HG02938 (cell line): ENCODE measurements at regions not wholly inside any gene's neighbourhood (a gene's known extent, or its start where the extent isn't known, plus 50 kb on each side); places are given as distances from the start of the nearest gene placed in this dataset.
A peak's percentile ranks its signal among the peaks of the same experiment; 100 is the strongest.
"Not testable (repeated sequence)": the region's sequence is repeated elsewhere in the genome, so short reads cannot be mapped to it uniquely, and the experiment has no call there.

Experiments
- ATAC-seq: cut with Tn5 transposase; IDR thresholded peaks from one replicate; pipeline ENCODE4 v1.9.1; 2021; ENCODE audit warnings: mild to moderate bottlenecking, moderate library complexity; ENCODE audit not compliant: unreplicated experiment

DNA sequence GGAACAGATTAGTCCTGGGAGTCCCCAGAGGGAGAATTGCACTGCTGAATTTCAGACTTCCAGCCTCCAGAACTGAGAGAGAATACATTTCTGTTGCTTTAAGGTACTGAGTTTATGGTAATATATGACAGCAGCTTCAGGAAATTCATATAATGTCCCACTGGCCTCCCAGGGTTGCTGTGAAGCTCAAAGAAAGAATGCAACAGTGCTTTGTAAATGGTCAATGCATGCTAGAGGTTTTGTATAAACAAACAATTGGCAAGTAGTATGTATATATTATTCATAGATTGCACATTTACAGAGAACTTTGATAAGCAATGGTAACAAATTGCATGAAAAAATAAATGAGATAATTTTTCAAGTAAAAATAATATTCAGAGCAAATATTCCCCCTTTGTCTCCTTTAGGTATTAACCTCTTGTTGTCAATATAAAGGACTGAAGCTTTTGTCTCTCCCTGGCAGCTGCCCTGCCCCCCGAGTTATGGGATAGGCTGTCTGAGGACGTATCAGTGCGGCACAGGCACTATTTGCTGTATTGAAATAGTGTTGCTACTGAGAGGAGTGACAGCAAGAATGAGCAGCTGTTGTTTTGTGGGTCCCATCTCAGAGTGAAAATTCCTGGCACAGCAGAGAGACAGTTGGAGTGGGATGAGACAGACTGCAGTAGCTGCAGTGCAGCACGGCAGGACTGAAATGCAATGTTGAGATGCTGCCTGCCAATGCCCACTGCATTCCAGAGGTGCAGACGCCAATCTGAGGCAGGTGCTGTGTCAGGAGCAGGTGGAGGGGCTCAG lies 194.2 kb upstream of the GLRA1 start:
- no peak for ATAC-seq

DNA sequence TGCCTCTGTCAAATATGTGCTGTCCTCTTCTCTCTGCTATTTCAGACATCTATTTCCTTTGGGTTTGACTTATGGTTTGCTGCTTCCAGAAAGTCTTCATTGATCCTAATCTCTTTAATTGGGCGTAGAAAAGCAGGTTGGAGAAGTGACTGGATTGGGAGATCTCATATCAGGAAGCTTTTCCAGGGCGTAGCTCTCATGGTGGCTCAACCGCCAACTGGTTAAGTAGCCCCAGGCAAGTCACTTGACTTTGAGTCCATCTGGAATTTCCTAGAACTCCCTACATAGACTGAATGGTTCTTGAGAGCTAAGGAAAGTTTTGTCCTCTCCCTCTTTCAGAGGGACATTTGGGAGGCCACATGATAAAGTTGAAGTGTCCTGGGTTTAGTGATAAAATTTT lies 192.3 kb upstream of the GLRA1 start:
- ATAC-seq: no peak

GRCh38 chr5:152113401-152113800 lies 188.8 kb upstream of the GLRA1 start:
- no peak for ATAC-seq

GRCh38 chr5:152107220-152107619 lies 182.6 kb upstream of the GLRA1 start:
- ATAC-seq: no peak

GRCh38 chr5:152106571-152106970 lies 181.9 kb upstream of the GLRA1 start:
- ATAC-seq: no peak

GRCh38 chr5:152105085-152105484 lies 180.4 kb upstream of the GLRA1 start:
- no peak for ATAC-seq

DNA sequence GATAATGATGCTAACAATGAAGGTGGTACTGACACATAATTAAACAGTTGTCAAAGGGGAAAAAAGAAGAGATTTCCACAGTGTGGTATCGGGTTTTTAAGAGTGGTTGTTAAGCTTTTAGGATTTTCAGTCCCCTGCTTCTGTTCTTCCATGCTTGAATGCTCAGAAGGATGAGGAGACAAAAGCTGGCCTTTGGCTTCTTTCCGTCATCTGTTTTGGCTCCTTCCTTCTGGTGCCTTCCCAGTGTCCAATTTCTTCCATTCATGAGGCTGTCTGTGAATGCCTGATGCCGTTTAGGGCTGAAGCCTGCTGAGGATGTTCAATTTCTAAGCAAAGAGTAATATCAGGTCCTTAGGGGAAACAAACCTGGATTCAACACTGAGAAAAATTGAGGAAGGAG lies 179.6 kb upstream of the GLRA1 start:
- no peak for ATAC-seq

DNA sequence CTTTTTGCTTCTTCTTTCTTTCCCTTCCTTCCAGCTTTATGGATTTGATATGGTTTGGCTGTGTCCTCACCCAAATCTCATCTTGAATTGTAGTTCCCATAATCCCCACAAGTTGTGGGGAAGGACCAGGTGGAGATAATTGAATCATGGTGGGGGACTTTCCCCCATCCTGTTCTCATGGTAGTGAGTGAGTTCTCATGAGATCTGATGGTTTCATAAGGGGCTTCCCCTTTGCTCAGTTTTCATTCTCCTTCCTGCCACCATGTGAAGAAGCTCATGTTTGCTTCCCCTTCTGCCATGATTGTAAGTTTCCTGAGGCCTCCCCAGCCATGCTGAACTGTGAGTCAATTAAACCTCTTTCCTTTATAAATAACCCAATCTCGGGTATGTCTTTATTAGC lies 178.3 kb upstream of the GLRA1 start:
- ATAC-seq: not testable (repeated sequence)

GRCh38 chr5:152102057-152102456 lies 177.4 kb upstream of the GLRA1 start:
- ATAC-seq: no peak

- ATAC-seq: no peak
Observed at GRCh38 chr5:152100462-152100861, 175.8 kb upstream of the GLRA1 start.

DNA sequence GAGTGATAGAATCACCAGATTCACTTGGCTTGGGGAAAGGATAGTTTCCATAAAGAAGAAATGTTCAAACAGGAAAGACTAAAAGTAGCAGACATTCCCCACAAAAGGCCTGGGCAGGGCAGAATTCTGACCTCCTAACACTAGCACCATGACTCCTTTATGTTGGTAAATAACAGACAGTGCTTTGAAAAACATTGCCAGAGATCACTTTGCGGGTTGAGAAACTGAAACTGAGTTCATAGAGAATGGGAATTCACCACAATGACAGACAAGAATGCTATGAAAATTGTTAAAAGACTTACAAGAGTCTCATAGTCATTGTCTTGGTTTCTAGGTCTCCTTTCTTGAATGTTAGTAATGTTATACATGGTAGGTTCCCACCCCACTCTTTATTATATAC lies 172.5 kb upstream of the GLRA1 start:
- ATAC-seq: peak; percentile 44

GRCh38 chr5:152094716-152095115 lies 170.1 kb upstream of the GLRA1 start:
- ATAC-seq: no peak

DNA sequence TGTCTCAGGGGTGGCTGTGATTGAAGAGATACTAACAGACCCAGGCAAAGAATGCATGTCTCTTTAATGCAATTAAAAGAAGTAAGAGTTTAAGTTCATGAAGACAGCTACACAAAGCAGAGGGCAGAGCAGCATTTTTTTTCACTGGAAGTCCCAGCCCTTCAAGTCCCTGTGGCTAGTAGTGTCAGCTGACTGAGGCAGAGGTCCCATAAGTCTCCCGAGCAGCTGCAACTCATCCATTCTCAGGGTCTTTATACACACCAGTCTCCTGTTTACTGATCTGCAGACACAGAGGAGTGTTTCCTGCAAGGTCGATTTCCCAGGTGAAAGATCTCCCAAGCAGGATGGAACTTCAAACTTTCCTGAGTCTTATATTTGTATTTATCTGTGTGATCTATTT lies 169.4 kb upstream of the GLRA1 start:
- ATAC-seq: no peak

DNA sequence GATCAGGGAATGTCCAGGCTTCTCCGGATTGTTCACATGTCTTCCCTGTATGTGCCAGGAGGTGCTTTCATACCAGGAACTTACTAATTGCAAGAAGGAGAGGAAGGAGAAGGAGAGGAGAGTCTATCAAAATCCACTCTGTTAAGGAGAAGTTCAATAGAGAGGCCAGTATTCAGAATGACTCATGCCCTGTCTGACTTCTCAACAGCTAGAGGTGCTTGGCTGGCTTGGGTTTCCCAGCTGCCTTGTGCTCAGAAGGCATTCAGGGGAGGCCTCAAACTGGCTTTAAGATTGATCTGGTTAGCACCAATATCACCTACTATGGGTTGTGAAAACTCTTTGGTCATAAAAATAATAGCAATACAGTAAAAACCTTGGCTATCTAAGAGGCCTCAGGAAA lies 167.9 kb upstream of the GLRA1 start:
- no peak for ATAC-seq

- no peak for ATAC-seq
Observed at GRCh38 chr5:152089644-152090043, 165.0 kb upstream of the GLRA1 start.

DNA sequence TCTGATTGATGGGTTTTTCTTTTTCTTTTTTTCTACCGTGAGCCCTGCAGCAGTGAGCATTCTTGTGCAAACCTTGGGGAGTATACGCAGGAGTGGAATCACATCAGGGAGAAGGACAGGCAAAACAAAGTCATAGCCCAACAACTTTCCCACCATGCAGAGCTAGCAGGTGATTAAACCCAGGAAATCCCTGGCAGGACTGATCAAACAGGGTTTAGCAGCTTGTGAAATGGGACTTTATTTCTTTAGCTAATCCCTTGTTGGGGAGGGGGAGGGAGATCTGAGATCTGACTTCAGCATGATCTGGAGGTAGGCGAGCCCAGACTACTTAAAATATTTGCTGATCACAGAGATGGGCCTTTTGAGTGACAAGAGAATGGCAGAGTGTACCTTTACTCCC lies 162.0 kb upstream of the GLRA1 start:
- no peak for ATAC-seq

- no peak for ATAC-seq
Observed at GRCh38 chr5:152084476-152084875, 159.8 kb upstream of the GLRA1 start.

GRCh38 chr5:152083231-152083630 lies 158.6 kb upstream of the GLRA1 start:
- ATAC-seq: no peak

GRCh38 chr5:152072091-152072490 lies 147.4 kb upstream of the GLRA1 start:
- ATAC-seq: no peak

DNA sequence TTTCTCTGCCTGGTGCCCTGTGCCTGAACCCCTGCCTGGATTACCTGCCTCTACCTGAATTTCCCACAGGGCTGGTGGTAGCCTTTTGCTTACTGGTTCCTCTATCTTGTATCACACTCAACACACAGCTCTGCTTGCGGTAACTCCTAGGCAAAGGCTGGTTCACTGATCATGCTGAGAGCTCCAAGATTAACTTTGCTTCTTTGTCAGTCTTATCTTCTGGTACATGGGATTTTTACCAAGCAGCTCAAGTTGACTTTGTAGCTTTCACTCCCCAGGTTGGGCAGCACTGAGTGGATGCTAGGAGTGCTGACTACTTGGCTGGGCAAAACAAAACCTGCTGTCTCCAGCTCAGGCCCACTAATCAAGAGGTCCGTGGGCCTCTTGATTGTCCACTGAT lies 145.9 kb upstream of the GLRA1 start:
- no peak for ATAC-seq

GRCh38 chr5:152066784-152067183 lies 142.1 kb upstream of the GLRA1 start:
- ATAC-seq: no peak

DNA sequence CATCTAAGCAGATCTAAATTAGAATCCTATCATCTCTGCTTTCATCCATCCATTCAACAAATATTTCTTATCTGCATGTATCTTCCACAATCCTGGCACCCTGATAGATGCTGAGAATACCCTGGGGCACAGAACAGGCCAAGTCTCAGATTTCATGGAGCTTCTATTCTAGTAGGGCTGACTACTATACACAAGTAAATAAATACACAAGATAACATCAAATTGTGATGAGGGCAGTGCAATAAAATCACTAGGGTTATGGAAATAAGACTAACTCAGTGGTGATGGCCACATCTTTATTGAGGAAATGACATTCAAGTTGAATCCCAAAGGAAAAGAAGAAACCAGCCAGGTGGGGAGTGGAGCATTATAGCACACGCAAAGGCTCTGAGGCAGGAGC lies 138.4 kb upstream of the GLRA1 start:
- ATAC-seq: no peak

GRCh38 chr5:152061095-152061494 lies 136.4 kb upstream of the GLRA1 start:
- ATAC-seq: no peak
